A172 (cell line): ENCODE measurements at regions not wholly inside any gene's neighbourhood (a gene's known extent, or its start where the extent isn't known, plus 50 kb on each side); places are given as distances from the start of the nearest gene placed in this dataset.

Experiments
- DNase-seq: peaks from one replicate; pipeline ENCODE4 v3.0.0-alpha.2; 2015; ENCODE audit warnings: low spot score

- no peak for DNase-seq
Observed at GRCh38 chr3:181859518-181859917, 147.8 kb downstream of the SOX2 start.

- no peak for DNase-seq
Observed at GRCh38 chr3:181860235-181860634, 148.5 kb downstream of the SOX2 start.

- DNase-seq: no peak
Observed at GRCh38 chr3:181862502-181862901, 150.8 kb downstream of the SOX2 start.

GRCh38 chr3:181868576-181869082 is 156.9 kb downstream of the SOX2 start:
- no peak for DNase-seq

GRCh38 chr3:181872887-181873286 is 161.2 kb downstream of the SOX2 start:
- DNase-seq: no peak

- DNase-seq: peak; percentile 31
Observed at GRCh38 chr3:181879926-181880325, 168.2 kb downstream of the SOX2 start.

- DNase-seq: no peak
Observed at GRCh38 chr3:181880331-181880730, 168.6 kb downstream of the SOX2 start.

GRCh38 chr3:181881749-181882148 is 170.0 kb downstream of the SOX2 start:
- DNase-seq: no peak

- no peak for DNase-seq
Observed at GRCh38 chr3:181885868-181886630, 174.3 kb downstream of the SOX2 start.

GRCh38 chr3:181886676-181887075 is 175.0 kb downstream of the SOX2 start:
- no peak for DNase-seq

GRCh38 chr3:181887685-181888084 is 176.0 kb downstream of the SOX2 start:
- DNase-seq: no peak

GRCh38 chr3:181888234-181888633 is 176.5 kb downstream of the SOX2 start:
- no peak for DNase-seq

- no peak for DNase-seq
Observed at GRCh38 chr3:181892848-181893247, 181.1 kb downstream of the SOX2 start.

GRCh38 chr3:181896605-181897004 is 184.9 kb downstream of the SOX2 start:
- no peak for DNase-seq

- DNase-seq: peak; percentile 41
Observed at GRCh38 chr3:181899702-181900101, 188.0 kb downstream of the SOX2 start.

GRCh38 chr3:181901626-181902025 is 189.9 kb downstream of the SOX2 start:
- DNase-seq: no peak

GRCh38 chr3:181906338-181906737 is 194.6 kb downstream of the SOX2 start:
- DNase-seq: no peak

- no peak for DNase-seq
Observed at GRCh38 chr3:181909241-181909640, 197.5 kb downstream of the SOX2 start.

- DNase-seq: no peak
Observed at GRCh38 chr3:181912384-181912783, 200.7 kb downstream of the SOX2 start.

- no peak for DNase-seq
Observed at GRCh38 chr3:181913254-181913653, 201.5 kb downstream of the SOX2 start.

- no peak for DNase-seq
Observed at GRCh38 chr3:181915551-181915950, 203.8 kb downstream of the SOX2 start.

- DNase-seq: no peak
Observed at GRCh38 chr3:181916013-181916412, 204.3 kb downstream of the SOX2 start.

- DNase-seq: no peak
Observed at GRCh38 chr3:181917027-181917426, 205.3 kb downstream of the SOX2 start.

GRCh38 chr3:181919375-181919774 is 207.7 kb downstream of the SOX2 start:
- DNase-seq: peak; percentile 45
